Smooth muscle cell (in vitro differentiated cells): ENCODE measurements at regions not wholly inside any gene's neighbourhood (a gene's known extent, or its start where the extent isn't known, plus 50 kb on each side); places are given as distances from the start of the nearest gene placed in this dataset.

Experiments
- DNase-seq: peaks from one replicate; lab custom pipeline; 2025; ENCODE audit not compliant: unreplicated experiment; lab: John Stamatoyannopoulos, UW
- H2AFZ ChIP-seq: fragments of 200-600 bp; sonication (generic); 2 replicates; pipeline ENCODE4 v1.6.0; 2016; ENCODE audit warnings: antibody characterized with exemption, low read depth, mild to moderate bottlenecking
- H3F3A ChIP-seq: fragments of 200-600 bp; sonication (generic); 2 replicates; pipeline ENCODE4 v1.6.0; 2017; ENCODE audit warnings: antibody characterized with exemption, low read depth
- H3K27ac ChIP-seq: fragments of 200-600 bp; sonication (generic); 2 replicates; pipeline ENCODE4 v1.5.1; 2016; ENCODE audit warnings: low read depth, mild to moderate bottlenecking
- H3K27me3 ChIP-seq: fragments of 200-600 bp; sonication (generic); 2 replicates; pipeline ENCODE4 v1.6.1; 2016; ENCODE audit warnings: low read depth, mild to moderate bottlenecking
- H3K36me3 ChIP-seq: fragments of 200-600 bp; sonication (generic); 2 replicates; pipeline ENCODE4 v1.5.1; 2016; ENCODE audit warnings: low read depth
- H3K4me1 ChIP-seq: fragments of 200-600 bp; sonication (generic); 2 replicates; pipeline ENCODE4 v1.5.1; 2016; ENCODE audit warnings: low read depth
- H3K4me2 ChIP-seq: fragments of 200-600 bp; sonication (generic); 2 replicates; pipeline ENCODE4 v1.6.0; 2016; ENCODE audit warnings: mild to moderate bottlenecking
- H3K4me3 ChIP-seq: fragments of 200-600 bp; sonication (generic); 2 replicates; pipeline ENCODE4 v1.5.1; 2016; ENCODE audit warnings: mild to moderate bottlenecking
- H3K79me2 ChIP-seq: fragments of 200-600 bp; sonication (generic); 2 replicates; pipeline ENCODE4 v1.6.0; 2016; ENCODE audit warnings: low read depth, mild to moderate bottlenecking
- H3K9ac ChIP-seq: fragments of 200-600 bp; sonication (generic); 2 replicates; pipeline ENCODE4 v1.6.0; 2016; ENCODE audit warnings: low read depth
- H3K9me3 ChIP-seq: fragments of 200-600 bp; sonication (generic); replicated peaks from 2 replicates; pipeline ENCODE4 v1.5.1; 2016; ENCODE audit warnings: low read depth
- H4K20me1 ChIP-seq: fragments of 200-600 bp; sonication (generic); 2 replicates; pipeline ENCODE4 v1.6.0; 2016; ENCODE audit warnings: low read depth
- WGBS: methylation state at CpG from one replicate; pipeline ENCODE4 v1.1.7; 2016; ENCODE audit warnings: low lambda C conversion rate; 5-methylcytosine and 5-hydroxymethylcytosine counted together
- TF ChIP-seq, protein P1 (sequence below): fragments of 200-600 bp; sonication (generic); IDR thresholded peaks from 2 replicates; pipeline ENCODE4 v1.5.1; 2017; ENCODE audit warnings: borderline replicate concordance, mild to moderate bottlenecking, antibody characterized with exemption; ENCODE audit not compliant: insufficient read depth, poor library complexity, severe bottlenecking

DNA sequence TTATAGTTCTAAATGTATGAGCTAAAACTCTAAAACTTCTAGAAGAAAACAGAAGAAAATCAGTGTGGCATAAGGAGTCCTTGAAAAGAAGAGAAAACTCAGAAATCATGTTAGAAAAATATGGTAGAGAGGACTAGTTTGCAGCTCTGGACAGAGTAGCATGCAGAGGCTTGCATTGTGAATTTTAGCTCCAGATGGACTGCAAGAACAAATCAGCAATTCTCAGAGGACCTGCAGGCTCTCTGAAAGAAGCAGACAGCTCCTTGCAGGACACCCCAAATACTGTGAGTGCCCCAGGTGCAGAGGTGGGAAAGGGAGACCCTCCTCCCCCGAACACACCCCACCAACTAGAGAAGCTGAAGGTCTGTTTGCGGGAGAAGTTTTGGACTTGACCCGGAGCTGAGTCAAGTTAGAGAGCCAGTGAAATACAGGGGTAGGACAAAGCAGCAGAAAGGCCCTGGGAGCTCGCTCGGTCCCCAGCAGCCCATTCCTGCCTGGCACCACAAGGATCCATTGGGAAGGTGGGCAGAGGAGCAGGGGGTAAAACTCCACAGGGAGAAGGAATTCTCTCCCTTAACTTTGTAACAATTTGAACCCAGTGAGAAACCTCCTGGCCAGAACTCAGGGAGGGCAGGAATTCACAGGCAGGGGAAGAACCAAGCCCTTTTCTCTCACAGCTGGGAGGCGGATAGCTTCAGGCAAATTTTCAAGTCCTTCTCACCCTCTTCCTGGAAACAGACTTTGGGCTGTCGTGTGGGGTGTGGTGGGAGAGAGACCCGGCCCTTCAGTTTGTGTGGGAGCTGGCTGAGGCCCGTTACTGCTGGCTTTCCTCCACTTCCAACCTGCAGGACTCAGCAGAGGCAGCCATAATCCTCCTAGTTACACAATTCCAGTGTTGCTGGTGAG is 216.2 kb upstream of the SLC35G4 start:
- Histone ChIP-seq H3K4me2 (no peak overlapping the region), H3K9me3 (no peaks in the 10 kb centered on the region), H3K27me3 (no peaks in the 10 kb centered on the region), H3K4me3 (no peak overlapping the region), H3K9ac (no peak overlapping the region), H4K20me1 (no peaks in the 10 kb centered on the region), H3F3A (no peaks in the 10 kb centered on the region), H3K79me2 (no peaks in the 10 kb centered on the region), H3K27ac (no peak overlapping the region), H2AFZ (peak overlapping the region; percentile 11), H3K4me1 (no peaks in the 10 kb centered on the region), H3K36me3 (no peaks in the 10 kb centered on the region)
- 79% methylated on average over 9 of the region's 9 CpGs for WGBS
- TF ChIP-seq, protein P1, sequence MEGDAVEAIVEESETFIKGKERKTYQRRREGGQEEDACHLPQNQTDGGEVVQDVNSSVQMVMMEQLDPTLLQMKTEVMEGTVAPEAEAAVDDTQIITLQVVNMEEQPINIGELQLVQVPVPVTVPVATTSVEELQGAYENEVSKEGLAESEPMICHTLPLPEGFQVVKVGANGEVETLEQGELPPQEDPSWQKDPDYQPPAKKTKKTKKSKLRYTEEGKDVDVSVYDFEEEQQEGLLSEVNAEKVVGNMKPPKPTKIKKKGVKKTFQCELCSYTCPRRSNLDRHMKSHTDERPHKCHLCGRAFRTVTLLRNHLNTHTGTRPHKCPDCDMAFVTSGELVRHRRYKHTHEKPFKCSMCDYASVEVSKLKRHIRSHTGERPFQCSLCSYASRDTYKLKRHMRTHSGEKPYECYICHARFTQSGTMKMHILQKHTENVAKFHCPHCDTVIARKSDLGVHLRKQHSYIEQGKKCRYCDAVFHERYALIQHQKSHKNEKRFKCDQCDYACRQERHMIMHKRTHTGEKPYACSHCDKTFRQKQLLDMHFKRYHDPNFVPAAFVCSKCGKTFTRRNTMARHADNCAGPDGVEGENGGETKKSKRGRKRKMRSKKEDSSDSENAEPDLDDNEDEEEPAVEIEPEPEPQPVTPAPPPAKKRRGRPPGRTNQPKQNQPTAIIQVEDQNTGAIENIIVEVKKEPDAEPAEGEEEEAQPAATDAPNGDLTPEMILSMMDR: no peak
- no peak for DNase-seq

DNA sequence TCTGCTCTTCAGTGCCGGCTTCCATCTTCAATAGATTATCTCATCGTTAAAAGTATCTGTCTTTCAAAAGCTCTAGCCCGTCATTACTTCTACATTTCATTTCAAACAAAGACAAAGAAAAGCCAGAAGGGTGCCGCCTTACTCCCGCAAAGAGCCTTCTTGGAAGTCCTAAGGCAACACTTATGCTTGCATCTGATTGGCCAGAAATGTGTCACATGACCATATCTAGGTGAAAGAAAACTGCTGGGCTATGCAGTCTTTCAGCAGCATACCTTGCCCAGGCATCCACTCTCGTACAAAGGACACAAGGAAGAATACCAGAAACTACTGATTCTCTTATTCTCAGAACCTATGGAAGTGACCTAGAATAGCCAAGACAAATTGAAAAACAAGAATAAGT is 217.1 kb upstream of the SLC35G4 start:
- Histone ChIP-seq H2AFZ (peak overlapping the region; percentile 11), H3K36me3 (no peaks in the 10 kb centered on the region), H3K4me1 (no peaks in the 10 kb centered on the region), H3K4me3 (no peak overlapping the region), H3K9me3 (no peaks in the 10 kb centered on the region), H3K79me2 (no peaks in the 10 kb centered on the region), H3K9ac (no peak overlapping the region), H3K27me3 (no peaks in the 10 kb centered on the region), H3K4me2 (no peak overlapping the region), H3K27ac (no peak overlapping the region), H3F3A (no peaks in the 10 kb centered on the region), H4K20me1 (no peaks in the 10 kb centered on the region)
- DNase-seq: no peak
- TF ChIP-seq, protein P1: no peak
- WGBS: 61% methylated on average over 6 of the region's 6 CpGs

- no peaks in the 10 kb centered on the region for H4K20me1 ChIP-seq
- no peaks in the 10 kb centered on the region for H3K79me2 ChIP-seq
- no peak overlapping the region for H3K9ac ChIP-seq
- no peak for DNase-seq
- no peaks in the 10 kb centered on the region for H3F3A ChIP-seq
- no peak overlapping the region for H3K27ac ChIP-seq
- H2AFZ ChIP-seq: no peak overlapping the region
- 84% methylated on average over 6 of the region's 6 CpGs for WGBS
- no peaks in the 10 kb centered on the region for H3K36me3 ChIP-seq
- H3K4me1 ChIP-seq: no peaks in the 10 kb centered on the region
- TF ChIP-seq, protein P1: no peak
- H3K27me3 ChIP-seq: no peaks in the 10 kb centered on the region
- no peak overlapping the region for H3K4me3 ChIP-seq
- no peak overlapping the region for H3K4me2 ChIP-seq
- no peaks in the 10 kb centered on the region for H3K9me3 ChIP-seq
These were observed 217.7 kb upstream of the SLC35G4 start for GRCh38 chr18:11391661-11392060.
